ENCODE measurements at regions not wholly inside any gene's neighbourhood (a gene's known extent, or its start where the extent isn't known, plus 50 kb on each side); places are given as distances from the start of the nearest gene placed in this dataset.

DNA sequence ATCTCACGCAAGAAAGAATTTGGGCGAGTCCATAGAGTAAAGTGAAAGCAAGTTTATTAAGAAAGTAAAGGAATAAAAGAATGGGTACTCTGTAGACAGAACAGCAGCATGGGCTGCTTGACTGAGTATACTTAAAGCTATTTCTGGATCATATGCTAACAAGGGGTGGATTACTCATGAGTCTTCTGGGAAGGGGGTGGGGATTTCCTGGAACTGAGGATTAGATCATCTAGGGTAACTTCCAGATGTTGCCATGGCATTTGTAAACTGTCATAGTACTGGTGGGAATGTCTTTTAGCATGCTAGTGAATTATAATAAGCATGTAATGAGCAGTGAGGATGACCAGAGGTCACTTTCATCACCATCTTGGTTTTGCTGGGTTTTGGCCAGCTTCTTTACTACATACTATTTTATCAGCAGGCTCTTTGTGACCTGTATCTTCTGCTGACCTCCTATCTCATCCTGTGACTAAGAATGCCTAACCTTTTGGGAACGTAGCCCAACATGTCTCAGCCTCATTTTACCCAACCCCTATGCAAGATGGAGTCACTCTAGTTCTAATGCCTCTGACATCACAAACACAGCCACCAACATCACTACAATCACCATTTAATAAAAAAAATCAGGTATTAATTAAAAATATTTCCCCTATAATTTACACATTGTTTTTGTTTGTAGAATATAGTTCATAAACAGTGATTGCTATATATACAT, 890.7 kb upstream of the EPHA6 start:
- DNase-seq (ENCODE audit: low read depth, low spot score), result no peak

GRCh38 chr3:95926904-95927501, 887.4 kb upstream of the EPHA6 start:
- DNase-seq (ENCODE audit: low read depth, low spot score), result no peak

- DNase-seq (ENCODE audit: low read depth, low spot score), result no peak
These were observed 880.2 kb upstream of the EPHA6 start for GRCh38 chr3:95934181-95934580.

DNA sequence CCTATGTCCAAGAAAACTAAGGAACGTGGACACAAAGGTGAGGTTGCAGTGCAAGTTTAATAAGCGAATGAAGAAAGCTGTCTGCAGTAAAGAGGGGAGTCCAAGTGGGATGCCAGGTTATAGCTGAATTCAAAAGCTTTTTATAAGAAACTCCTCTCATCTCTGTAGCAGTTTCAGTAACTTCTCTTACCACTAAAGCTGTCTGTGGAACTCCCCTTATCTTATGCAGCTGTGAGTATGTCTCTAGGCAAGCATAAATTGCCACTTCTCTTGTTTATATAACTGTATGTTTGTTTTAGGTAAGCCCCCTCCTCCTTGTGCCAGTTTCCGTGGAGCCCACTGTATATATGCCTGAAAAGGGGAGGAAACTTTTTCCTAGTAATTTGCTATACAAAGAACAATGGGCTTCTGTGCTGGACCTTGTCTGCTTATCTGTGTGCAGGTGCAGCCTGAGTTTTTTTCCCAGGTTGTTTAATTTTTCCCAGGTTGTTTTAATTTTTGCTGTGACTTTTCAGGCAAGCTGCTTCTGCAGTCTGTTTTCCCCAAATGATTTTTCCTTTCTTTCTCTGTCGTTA, 875.1 kb upstream of the EPHA6 start:
- DNase-seq (ENCODE audit: low read depth, low spot score), result no peak

DNA sequence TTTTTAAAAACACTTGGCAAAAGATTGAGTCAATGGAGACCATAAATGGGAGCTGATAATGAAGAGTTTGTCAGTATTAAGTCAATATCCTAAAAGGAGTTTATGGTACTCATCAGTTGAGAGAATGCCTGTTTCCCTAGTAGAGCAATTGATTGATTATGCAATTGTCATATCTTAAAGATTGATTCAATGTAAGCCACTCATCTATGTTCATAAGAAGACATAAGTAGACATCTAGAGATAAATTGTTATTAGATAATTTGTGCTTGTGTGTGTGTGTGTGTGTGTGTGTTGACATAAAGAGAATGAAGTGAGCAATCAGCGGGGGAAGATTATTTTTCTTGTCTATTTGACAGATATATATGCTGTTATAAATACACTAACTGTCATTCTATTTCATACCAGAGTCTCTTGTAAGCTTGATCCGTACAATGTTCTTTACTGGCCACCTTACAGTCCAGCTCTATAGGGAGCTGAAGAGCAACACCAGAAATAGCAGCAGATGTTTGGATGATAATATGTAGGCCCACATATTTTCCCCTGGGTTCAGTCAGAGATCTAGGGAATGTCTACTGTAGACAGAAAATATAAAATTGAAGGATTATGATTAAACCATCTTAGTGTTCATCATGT, 848.6 kb upstream of the EPHA6 start:
- no peak for DNase-seq (ENCODE audit: low read depth, low spot score)

DNA sequence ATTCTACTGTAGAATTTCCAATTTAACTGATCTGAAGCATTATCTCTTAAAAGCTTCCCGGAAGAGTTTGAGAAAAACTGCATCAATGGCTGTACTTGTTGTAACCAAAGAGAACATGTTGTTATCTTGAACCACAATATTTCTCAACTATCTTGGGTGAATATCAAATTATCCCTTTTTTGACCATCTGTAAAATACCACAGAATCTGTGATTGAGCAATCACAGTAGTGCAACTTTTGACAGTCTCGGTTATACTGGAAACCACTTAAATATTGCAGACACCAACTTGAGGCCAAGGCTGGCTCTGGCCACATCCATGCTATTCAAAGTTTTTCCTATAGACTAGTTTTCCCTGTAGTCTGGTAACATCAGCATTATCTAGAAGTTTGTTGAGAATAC, 842.8 kb upstream of the EPHA6 start:
- DNase-seq (ENCODE audit: low read depth, low spot score), result no peak

DNA sequence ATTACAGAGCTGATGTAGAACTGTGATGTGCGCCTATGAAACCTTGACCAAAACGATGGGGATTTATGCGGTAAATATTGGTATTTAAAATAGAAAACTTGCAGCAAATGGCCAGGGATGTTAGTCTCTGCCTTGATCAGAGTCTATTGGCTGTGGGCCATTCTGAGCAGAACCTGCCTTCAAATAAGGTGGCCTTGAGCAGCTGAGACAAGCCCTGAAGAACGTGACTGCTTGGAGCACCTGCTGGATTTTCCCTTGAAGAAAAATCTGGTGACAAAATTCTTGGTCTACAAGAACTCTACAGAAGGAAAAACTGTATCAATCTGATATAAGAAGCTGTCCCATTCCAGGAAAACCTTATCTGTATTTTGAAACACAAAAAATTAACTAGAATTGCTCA, 820.1 kb upstream of the EPHA6 start:
- DNase-seq (ENCODE audit: low read depth, low spot score), result no peak

- no peak for DNase-seq (ENCODE audit: low read depth, low spot score)
These were observed 813.4 kb upstream of the EPHA6 start for GRCh38 chr3:96000966-96001365.

- DNase-seq (ENCODE audit: low read depth, low spot score), result no peak
These were observed 806.7 kb upstream of the EPHA6 start for GRCh38 chr3:96007650-96008195.

- DNase-seq (ENCODE audit: low read depth, low spot score), result no peak
These were observed 801.5 kb upstream of the EPHA6 start for GRCh38 chr3:96012939-96013338.

DNA sequence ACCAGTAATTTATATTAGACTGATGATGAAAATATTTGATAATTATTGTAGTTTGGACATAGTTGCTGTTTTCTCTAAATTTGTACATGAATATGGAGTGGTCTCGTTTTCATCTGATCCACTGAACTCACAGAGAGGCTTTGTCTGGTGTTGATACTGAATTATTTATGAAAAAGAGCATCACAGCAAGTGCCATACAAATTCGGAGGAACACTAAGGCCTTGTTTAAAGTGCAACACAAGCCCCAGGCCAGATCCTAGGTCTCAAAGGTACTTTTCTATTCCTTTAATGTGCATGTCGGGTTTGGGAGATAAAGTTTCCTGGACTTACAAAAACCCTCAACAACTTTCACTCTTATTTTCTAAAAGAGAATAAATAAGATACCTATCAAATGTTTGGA, 796.8 kb upstream of the EPHA6 start:
- DNase-seq (ENCODE audit: low read depth, low spot score), result no peak

DNA sequence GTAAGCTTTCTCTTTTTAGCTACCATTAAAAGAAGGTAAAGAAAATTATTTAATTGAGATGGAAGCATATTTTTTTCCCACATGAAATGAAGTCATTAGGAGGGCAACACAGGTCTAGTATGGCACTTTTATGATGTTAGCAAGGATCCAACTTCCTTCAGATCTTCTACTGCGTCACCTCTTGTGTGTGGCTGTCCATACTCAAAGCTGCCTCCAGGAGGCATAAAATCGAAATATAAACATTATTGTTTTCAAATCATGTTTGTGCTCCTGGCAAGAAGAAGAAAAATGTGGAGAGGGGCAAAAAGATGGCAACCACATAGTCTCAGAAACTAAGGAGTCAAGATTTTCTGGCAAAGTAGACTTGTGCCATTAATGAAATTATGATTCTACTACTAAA, 791.7 kb upstream of the EPHA6 start:
- DNase-seq (ENCODE audit: low read depth, low spot score), result no peak

DNA sequence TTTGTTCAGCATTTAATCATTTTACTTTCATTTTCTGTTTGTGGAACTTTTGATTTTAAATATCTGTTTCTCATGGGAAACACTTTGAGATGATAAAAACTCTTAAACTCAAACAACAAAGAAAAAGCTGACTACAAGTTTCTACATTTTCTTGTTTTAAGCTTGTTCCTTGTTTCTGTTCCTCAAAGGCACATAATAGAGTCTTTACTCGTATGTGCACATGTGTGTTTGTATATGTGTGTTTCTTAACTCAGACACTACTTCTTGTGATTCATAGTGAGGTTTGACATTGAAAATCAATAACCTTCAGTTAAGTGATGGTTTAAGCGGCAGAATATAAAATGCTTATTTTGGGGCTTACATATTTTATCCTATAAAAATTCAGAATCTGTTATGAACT, 786.7 kb upstream of the EPHA6 start:
- no peak for DNase-seq (ENCODE audit: low read depth, low spot score)

- no peak for DNase-seq (ENCODE audit: low read depth, low spot score)
These were observed 774.8 kb upstream of the EPHA6 start for GRCh38 chr3:96039632-96040031.

- DNase-seq (ENCODE audit: low read depth, low spot score), result no peak
These were observed 755.1 kb upstream of the EPHA6 start for GRCh38 chr3:96059301-96059700.

DNA sequence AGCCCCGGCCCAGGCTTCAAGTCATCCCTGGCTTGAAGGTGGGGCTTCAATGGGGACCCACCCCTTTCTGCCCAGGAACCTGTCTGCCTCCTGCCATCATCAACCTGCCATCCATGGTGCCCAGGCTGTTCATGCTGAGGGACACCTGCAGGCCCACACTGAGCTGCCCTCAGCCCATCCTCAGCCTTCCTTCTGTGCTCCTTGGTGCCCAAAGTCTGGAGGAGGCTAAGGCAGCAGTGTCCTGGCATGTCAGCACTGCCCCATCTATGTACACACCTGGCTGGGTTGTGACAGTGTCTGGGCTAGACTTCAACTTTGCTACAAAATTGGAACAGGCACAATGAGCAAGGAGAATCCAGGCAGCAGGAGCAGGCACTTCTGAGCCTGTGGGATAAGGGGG, 745.3 kb upstream of the EPHA6 start:
- DNase-seq (ENCODE audit: low read depth, low spot score), result no peak

GRCh38 chr3:96070678-96071077, 743.7 kb upstream of the EPHA6 start:
- no peak for DNase-seq (ENCODE audit: low read depth, low spot score)

DNA sequence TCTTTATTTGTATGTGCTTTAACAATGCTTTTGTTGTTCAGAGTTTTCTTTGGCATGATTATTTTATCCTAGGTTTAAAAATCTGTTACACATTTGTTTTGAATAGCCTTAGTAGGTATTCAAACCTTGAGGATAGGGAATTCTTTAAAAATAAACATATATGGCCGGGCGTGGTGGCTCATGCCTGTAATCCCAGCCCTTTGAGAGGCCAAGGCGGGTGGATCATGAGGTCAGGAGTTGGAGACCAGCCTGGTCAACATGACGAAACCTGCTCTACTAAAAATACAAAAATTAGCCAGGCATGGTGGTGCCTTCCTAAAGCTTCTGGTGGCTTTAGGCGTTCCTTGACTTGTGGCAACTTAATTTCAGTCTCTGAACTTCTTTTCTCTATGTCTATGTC, 743.3 kb upstream of the EPHA6 start:
- no peak for DNase-seq (ENCODE audit: low read depth, low spot score)

DNA sequence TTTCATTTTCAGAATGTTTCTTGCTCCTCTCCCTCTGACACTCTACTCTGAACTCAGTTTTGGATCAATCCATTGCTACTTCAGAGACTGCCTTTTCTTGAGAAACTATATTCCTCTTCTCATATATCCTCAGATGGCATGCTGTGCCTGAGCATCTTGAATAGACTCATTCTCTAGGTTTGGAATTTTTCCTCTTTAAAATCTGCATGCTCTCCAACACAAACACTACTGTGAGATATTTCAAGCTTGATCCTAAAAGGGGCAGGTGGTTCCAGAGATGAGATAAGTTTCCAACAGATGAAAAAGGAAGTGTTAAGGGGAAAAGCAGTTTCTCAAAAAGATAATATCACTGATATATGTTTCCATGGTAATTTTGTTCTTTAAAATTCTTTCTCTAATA, 742.2 kb upstream of the EPHA6 start:
- no peak for DNase-seq (ENCODE audit: low read depth, low spot score)

GRCh38 chr3:96083610-96084009, 730.8 kb upstream of the EPHA6 start:
- no peak for DNase-seq (ENCODE audit: low read depth, low spot score)

GRCh38 chr3:96086018-96086417, 728.4 kb upstream of the EPHA6 start:
- no peak for DNase-seq (ENCODE audit: low read depth, low spot score)

- no peak for DNase-seq (ENCODE audit: low read depth, low spot score)
These were observed 713.3 kb upstream of the EPHA6 start for GRCh38 chr3:96101006-96101560.
